ENCODE measurements at regions not wholly inside any gene's neighbourhood (a gene's known extent, or its start where the extent isn't known, plus 50 kb on each side); places are given as distances from the start of the nearest gene placed in this dataset.

DNA sequence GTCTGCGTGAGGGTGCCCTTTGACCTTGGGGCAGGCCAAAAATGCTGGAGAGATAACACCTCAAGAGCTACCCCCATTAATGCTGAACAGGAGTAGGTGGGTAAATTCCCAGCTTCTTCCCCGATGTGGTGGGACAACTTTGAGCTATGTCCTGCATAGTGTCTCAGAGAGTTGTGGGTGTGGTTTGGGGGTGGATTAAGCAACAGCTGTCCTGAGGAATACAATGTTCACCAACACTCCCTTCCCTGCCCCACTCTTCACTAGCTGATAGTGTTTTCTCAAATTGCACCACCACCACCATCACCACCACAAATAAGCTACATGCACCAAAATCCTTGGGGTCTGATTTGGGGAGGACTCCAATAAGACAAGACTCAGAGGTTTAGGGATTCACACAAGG lies 258.4 kb downstream of the HLX start:
- Histone ChIP-seq H3K27ac (ENCODE audit: low read depth, low read length, poor library complexity, severe bottlenecking) (no peak overlapping the region), H3K36me3 (ENCODE audit: insufficient read depth, low read length) (no peaks in the 10 kb centered on the region), H3K4me2 (ENCODE audit: low read length) (no peak overlapping the region), H3K4me1 (ENCODE audit: insufficient read depth, low read length, poor library complexity, severe bottlenecking) (no peaks in the 10 kb centered on the region), H3K4me3 (ENCODE audit: low read depth, low read length, poor library complexity, severe bottlenecking) (no peak overlapping the region), H2AFZ (ENCODE audit: low read length) (no peak overlapping the region), H3K9me3 (ENCODE audit: low read length) (no peaks in the 10 kb centered on the region), H3K79me2 (ENCODE audit: insufficient read depth, low read depth, low read length) (no peaks in the 10 kb centered on the region), H3K9me2 (ENCODE audit: insufficient read depth, low read length) (no peaks in the 10 kb centered on the region), H4K20me1 (ENCODE audit: insufficient read depth, low read length) (no peaks in the 10 kb centered on the region)
- DNase-seq (ENCODE audit: low spot score), result no peak
- CTCF ChIA-PET (ENCODE audit: unreplicated experiment), result no interaction called here
- POLR2A ChIA-PET, result no interaction called here
- BruUV-seq (replicated peaks), result no TSS peak
- TF ChIP-seq, protein P1, sequence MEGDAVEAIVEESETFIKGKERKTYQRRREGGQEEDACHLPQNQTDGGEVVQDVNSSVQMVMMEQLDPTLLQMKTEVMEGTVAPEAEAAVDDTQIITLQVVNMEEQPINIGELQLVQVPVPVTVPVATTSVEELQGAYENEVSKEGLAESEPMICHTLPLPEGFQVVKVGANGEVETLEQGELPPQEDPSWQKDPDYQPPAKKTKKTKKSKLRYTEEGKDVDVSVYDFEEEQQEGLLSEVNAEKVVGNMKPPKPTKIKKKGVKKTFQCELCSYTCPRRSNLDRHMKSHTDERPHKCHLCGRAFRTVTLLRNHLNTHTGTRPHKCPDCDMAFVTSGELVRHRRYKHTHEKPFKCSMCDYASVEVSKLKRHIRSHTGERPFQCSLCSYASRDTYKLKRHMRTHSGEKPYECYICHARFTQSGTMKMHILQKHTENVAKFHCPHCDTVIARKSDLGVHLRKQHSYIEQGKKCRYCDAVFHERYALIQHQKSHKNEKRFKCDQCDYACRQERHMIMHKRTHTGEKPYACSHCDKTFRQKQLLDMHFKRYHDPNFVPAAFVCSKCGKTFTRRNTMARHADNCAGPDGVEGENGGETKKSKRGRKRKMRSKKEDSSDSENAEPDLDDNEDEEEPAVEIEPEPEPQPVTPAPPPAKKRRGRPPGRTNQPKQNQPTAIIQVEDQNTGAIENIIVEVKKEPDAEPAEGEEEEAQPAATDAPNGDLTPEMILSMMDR (conservative IDR thresholded peaks at IDR 0.05; ENCODE audit: low read length), result no peak
- intact Hi-C loops (cut with micrococcal nuclease; ENCODE audit: unreplicated experiment), result no loop called here

DNA sequence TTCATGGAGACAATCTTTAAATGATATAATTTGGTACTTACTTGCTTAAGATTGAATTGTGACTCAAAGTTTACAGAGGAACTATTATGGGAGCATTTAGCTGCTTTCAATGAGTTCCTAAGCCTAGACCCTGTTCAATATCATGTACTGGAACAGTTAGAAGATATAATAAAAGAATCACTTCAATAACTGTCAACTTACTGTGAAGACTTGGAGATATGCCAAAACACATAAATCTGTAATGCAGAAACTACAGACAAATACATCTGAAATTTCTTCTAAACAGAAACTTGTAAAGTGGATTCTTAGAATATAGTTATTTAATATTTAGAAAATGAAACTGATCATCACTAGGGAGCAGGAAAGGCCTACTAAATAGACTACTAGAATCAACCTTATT lies 259.3 kb downstream of the HLX start:
- no peaks in the 10 kb centered on the region for H3K9me3 ChIP-seq (ENCODE audit: low read length)
- intact Hi-C loops (cut with micrococcal nuclease; ENCODE audit: unreplicated experiment), result no loop called here
- H2AFZ ChIP-seq (ENCODE audit: low read length), result no peak overlapping the region
- H3K4me2 ChIP-seq (ENCODE audit: low read length), result no peak overlapping the region
- H3K4me3 ChIP-seq (ENCODE audit: low read depth, low read length, poor library complexity, severe bottlenecking), result no peak overlapping the region
- H4K20me1 ChIP-seq (ENCODE audit: insufficient read depth, low read length), result no peaks in the 10 kb centered on the region
- TF ChIP-seq, protein P1 (conservative IDR thresholded peaks at IDR 0.05; ENCODE audit: low read length), result no peak
- no peak for TF ChIP-seq EZH2phosphoT487 (IDR thresholded peaks at IDR 0.05; ENCODE audit: borderline replicate concordance, low read depth, low read length)
- ChIA-PET CTCF (ENCODE audit: unreplicated experiment) (no interaction called here), POLR2A (no interaction called here)
- no peaks in the 10 kb centered on the region for H3K79me2 ChIP-seq (ENCODE audit: insufficient read depth, low read depth, low read length)
- no TSS peak for BruUV-seq (replicated peaks)
- no peaks in the 10 kb centered on the region for H3K36me3 ChIP-seq (ENCODE audit: insufficient read depth, low read length)
- no peaks in the 10 kb centered on the region for H3K9me2 ChIP-seq (ENCODE audit: insufficient read depth, low read length)
- DNase-seq (ENCODE audit: low spot score), result no peak
- H3K27ac ChIP-seq (ENCODE audit: low read depth, low read length, poor library complexity, severe bottlenecking), result no peak overlapping the region
- H3K4me1 ChIP-seq (ENCODE audit: insufficient read depth, low read length, poor library complexity, severe bottlenecking), result no peaks in the 10 kb centered on the region

DNA sequence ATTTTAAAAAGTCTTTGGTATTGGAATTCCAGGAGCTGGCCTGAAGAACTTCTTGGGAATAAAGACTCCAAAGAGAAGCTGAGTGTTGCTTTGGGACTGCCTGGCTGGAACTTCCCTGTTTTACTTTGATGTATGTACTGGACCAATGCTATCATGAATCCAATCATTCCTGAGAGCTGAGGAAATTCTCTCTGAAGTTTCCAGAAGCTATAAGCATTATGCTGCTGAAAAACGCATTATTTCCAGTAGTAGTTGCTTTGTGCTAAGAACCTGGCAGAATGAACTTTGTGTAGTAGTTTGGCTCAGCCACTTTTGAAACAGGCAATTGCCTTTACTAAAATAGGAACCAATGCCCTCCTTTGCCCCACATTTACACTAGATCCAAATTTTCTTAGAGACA lies 260.7 kb downstream of the HLX start:
- intact Hi-C loops (cut with micrococcal nuclease; ENCODE audit: unreplicated experiment), result no loop called here
- Histone ChIP-seq H2AFZ (ENCODE audit: low read length) (no peak overlapping the region), H3K27ac (ENCODE audit: low read depth, low read length, poor library complexity, severe bottlenecking) (no peak overlapping the region), H3K36me3 (ENCODE audit: insufficient read depth, low read length) (no peaks in the 10 kb centered on the region), H3K4me2 (ENCODE audit: low read length) (no peak overlapping the region), H3K9me2 (ENCODE audit: insufficient read depth, low read length) (no peaks in the 10 kb centered on the region), H3K9me3 (ENCODE audit: low read length) (no peaks in the 10 kb centered on the region), H3K4me3 (ENCODE audit: low read depth, low read length, poor library complexity, severe bottlenecking) (no peak overlapping the region), H4K20me1 (ENCODE audit: insufficient read depth, low read length) (no peaks in the 10 kb centered on the region), H3K79me2 (ENCODE audit: insufficient read depth, low read depth, low read length) (no peaks in the 10 kb centered on the region), H3K4me1 (ENCODE audit: insufficient read depth, low read length, poor library complexity, severe bottlenecking) (no peaks in the 10 kb centered on the region)
- ChIA-PET POLR2A (interaction anchor here (0.7 kb wide), 1 partner anchor 21 kb away, joined by 3 read pairs; no protein-coding TSS in a partner anchor), CTCF (ENCODE audit: unreplicated experiment) (no interaction called here)
- DNase-seq (ENCODE audit: low spot score), result no peak
- TF ChIP-seq EZH2phosphoT487 (IDR thresholded peaks at IDR 0.05; ENCODE audit: borderline replicate concordance, low read depth, low read length), result no peak
- TF ChIP-seq, protein P1 (conservative IDR thresholded peaks at IDR 0.05; ENCODE audit: low read length), result no peak
- no TSS peak for BruUV-seq (replicated peaks)
